ENCODE measurements at regions not wholly inside any gene's neighbourhood (a gene's known extent, or its start where the extent isn't known, plus 50 kb on each side); places are given as distances from the start of the nearest gene placed in this dataset.

- no peak for TF ChIP-seq CHD7 (IDR thresholded peaks at IDR 0.05; ENCODE audit: insufficient replicate concordance, low read length)
- no peak for TF ChIP-seq MAX (IDR thresholded peaks at IDR 0.05)
- no peak for TF ChIP-seq NRF1 (IDR thresholded peaks at IDR 0.05; ENCODE audit: low read depth, low read length)
- TF ChIP-seq TAF1 (IDR thresholded peaks at IDR 0.05; ENCODE audit: low read depth, low read length) = no peak
- no peak for TF ChIP-seq RBBP5 (IDR thresholded peaks at IDR 0.05; ENCODE audit: borderline replicate concordance, low read depth, low read length)
- TF ChIP-seq SIRT6 (IDR thresholded peaks at IDR 0.05; ENCODE audit: low read length) = no peak
- no peak for TF ChIP-seq CTBP2 (IDR thresholded peaks at IDR 0.05; ENCODE audit: borderline replicate concordance, insufficient read depth, insufficient read length, low read length)
- TF ChIP-seq RAD21 (IDR thresholded peaks at IDR 0.05 in 1 of 2, conservative IDR thresholded peaks at IDR 0.05 in 1 of 2; ENCODE audit: low read depth in 2 of 2, low read length in 2 of 2) = no peak
- no peak for TF ChIP-seq EP300 (IDR thresholded peaks at IDR 0.05; ENCODE audit: borderline replicate concordance in 1 of 2, low read depth in 2 of 2, low read length in 2 of 2)
Measured at GRCh38 chr6:137733372-137733771, 133.7 kb upstream of the TNFAIP3 start (continued).

Data from H1 (cell line).